HG03135 (cell line): ENCODE measurements at regions not wholly inside any gene's neighbourhood (a gene's known extent, or its start where the extent isn't known, plus 50 kb on each side); places are given as distances from the start of the nearest gene placed in this dataset.
"Not testable (repeated sequence)": the region's sequence is repeated elsewhere in the genome, so short reads cannot be mapped to it uniquely, and the experiment has no call there.

ENCODE experiments used
- ATAC-seq: cut with Tn5 transposase; IDR thresholded peaks from one replicate; pipeline ENCODE4 v1.9.1; 2021; ENCODE audit warnings: mild to moderate bottlenecking, moderate library complexity; ENCODE audit not compliant: unreplicated experiment

- ATAC-seq = no peak
Measured at GRCh38 chr2:19207452-19207851, 151.0 kb downstream of the OSR1 start.

- no peak for ATAC-seq
Measured at GRCh38 chr2:19205983-19206533, 152.4 kb downstream of the OSR1 start.

GRCh38 chr2:19203866-19204265, 154.6 kb downstream of the OSR1 start:
- no peak for ATAC-seq

GRCh38 chr2:19201911-19202462, 156.4 kb downstream of the OSR1 start:
- no peak for ATAC-seq

- ATAC-seq = no peak
Measured at GRCh38 chr2:19198381-19198780, 160.0 kb downstream of the OSR1 start.

- ATAC-seq = no peak
Measured at GRCh38 chr2:19195661-19196060, 162.8 kb downstream of the OSR1 start.

- no peak for ATAC-seq
Measured at GRCh38 chr2:19189391-19189790, 169.0 kb downstream of the OSR1 start.

- ATAC-seq = no peak
Measured at GRCh38 chr2:19187323-19188020, 171.0 kb downstream of the OSR1 start.

GRCh38 chr2:19185086-19185485, 173.3 kb downstream of the OSR1 start:
- ATAC-seq = no peak

- ATAC-seq = no peak
Measured at GRCh38 chr2:19178175-19178574, 180.2 kb downstream of the OSR1 start.

GRCh38 chr2:19176977-19177376, 181.4 kb downstream of the OSR1 start:
- ATAC-seq = no peak

- ATAC-seq = no peak
Measured at GRCh38 chr2:19176172-19176852, 182.1 kb downstream of the OSR1 start.

GRCh38 chr2:19174176-19174575, 184.2 kb downstream of the OSR1 start:
- no peak for ATAC-seq

GRCh38 chr2:19171409-19171808, 187.0 kb downstream of the OSR1 start:
- no peak for ATAC-seq

GRCh38 chr2:19169134-19169768, 189.2 kb downstream of the OSR1 start:
- ATAC-seq = no peak

GRCh38 chr2:19164099-19164498, 194.3 kb downstream of the OSR1 start:
- ATAC-seq = not testable (repeated sequence)

GRCh38 chr2:19158896-19159295, 199.5 kb downstream of the OSR1 start:
- ATAC-seq = no peak

GRCh38 chr2:19158211-19158610, 200.2 kb downstream of the OSR1 start:
- ATAC-seq = no peak

GRCh38 chr2:19156646-19157045, 201.8 kb downstream of the OSR1 start:
- no peak for ATAC-seq

- ATAC-seq = no peak
Measured at GRCh38 chr2:19150726-19151125, 207.7 kb downstream of the OSR1 start.

GRCh38 chr2:19146867-19147266, 211.6 kb downstream of the OSR1 start:
- no peak for ATAC-seq
